ENCODE measurements at regions not wholly inside any gene's neighbourhood (a gene's known extent, or its start where the extent isn't known, plus 50 kb on each side); places are given as distances from the start of the nearest gene placed in this dataset.
A peak's percentile ranks its signal among the peaks of the same experiment; 100 is the strongest.

DNA sequence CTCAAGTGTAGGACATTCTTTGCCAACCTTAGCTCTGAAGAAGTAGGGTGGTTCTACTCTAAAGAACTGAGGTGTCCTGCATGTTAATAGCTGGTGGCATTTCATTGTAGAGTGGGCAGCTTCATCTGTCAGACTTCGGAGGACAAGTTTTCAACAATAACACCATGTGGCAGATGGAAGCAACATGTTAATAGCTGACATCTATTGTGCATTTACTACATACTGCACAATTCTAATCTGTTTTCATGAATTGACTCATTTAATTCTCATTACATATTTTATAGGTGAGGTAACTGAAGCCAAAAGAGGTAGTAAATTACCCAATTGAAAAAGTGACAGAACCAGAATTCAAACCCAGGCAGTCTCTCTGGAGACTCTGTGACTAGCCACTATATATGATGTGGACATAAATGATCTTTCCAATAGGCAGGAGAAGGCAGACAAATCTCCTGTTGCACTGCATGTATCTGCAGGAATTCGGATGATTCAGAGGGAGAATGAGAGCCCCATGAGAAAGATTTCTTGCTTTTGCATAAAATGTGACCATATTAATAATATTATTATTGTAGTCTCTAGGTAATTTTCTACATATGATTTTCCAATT, 137.2 kb upstream of the E2F7 start:
- no peak for DNase-seq

- no peak for DNase-seq
Observed at GRCh38 chr12:77189901-77190416, 124.6 kb upstream of the E2F7 start.

- DNase-seq, result no peak
Observed at GRCh38 chr12:77189458-77189857, 124.1 kb upstream of the E2F7 start.

DNA sequence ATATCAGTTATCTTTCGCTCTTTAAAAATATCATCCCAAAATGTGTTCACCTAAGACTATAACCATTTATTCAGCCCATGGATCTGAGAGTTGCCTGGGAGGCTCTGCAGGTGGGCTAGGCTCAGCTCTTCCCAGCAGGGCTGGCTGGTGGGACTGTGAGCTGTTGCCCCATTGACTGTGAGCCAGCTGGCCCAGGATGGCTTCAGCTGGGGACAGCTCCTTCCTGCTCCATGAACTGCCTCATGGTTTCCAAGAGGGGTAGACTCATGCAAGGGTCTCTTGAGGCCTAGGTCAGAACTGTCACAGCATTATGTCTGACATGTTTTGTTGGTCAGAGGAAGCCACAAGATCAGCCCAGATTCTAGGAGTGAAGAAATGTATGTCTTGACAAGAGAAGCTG, 114.1 kb upstream of the E2F7 start:
- DNase-seq, result peak in 1 of 2 experiments; percentile 4

DNA sequence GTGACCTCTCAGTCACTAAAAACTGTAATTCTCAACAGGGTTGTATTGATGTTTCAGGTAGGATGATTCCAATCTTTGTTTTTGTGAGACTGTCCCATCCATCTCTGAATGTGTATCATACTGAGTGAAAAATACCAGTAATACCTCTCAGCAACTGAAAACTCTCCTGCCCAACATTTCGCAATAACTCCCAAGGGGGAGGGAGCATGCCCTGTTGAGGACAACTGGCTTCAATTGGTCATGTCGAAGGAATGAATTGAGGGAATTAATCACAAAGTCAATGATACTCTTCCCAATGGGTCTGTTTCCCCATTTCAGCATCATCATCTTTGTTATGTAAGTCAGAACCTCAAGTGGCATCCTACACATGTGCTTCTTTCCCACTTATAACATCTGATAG, 102.4 kb upstream of the E2F7 start:
- DNase-seq, result no peak

- DNase-seq, result no peak
Observed at GRCh38 chr12:77166696-77167095, 101.3 kb upstream of the E2F7 start.

GRCh38 chr12:77163074-77164038, 98.0 kb upstream of the E2F7 start:
- no peak for DNase-seq

DNA sequence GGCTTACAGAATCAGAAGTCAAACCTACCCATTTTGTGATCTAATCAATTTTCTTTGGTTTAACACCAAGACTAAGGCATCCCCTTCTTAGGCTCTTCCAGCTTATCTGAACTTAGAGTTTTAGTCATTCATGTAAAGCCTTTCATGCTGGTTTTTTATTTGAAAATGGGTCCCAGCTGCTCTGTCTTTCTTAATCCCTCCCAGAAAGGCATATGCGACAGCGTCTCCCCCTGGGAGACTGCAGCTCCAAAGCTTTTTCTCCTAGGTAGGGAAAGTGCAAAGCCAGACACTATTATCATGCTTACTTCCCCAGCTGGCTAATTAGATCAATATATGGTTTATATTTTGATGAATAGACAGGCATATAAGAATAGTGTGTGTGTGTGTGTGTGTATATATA, 96.6 kb upstream of the E2F7 start:
- DNase-seq, result no peak

DNA sequence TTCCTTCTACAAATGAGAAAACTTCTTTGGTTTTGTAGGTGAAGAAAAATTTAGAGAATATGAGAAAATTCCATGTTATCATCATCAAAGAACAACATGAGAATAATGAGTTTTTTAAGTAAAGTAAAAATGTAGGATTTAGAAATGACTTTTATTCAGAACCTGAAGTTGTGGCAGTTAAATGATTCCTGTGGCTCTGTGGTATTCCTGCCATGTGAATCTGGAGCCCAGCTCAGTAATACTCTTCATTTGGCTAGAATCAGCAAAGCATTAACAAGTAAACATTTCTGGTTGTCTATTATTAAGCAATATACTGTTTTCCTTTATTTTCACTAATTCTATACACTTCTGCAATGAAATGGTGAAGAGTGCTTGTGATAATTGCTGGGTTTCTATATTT, 95.6 kb upstream of the E2F7 start:
- no peak for DNase-seq

- no peak for DNase-seq
Observed at GRCh38 chr12:77153706-77154105, 88.3 kb upstream of the E2F7 start.

DNA sequence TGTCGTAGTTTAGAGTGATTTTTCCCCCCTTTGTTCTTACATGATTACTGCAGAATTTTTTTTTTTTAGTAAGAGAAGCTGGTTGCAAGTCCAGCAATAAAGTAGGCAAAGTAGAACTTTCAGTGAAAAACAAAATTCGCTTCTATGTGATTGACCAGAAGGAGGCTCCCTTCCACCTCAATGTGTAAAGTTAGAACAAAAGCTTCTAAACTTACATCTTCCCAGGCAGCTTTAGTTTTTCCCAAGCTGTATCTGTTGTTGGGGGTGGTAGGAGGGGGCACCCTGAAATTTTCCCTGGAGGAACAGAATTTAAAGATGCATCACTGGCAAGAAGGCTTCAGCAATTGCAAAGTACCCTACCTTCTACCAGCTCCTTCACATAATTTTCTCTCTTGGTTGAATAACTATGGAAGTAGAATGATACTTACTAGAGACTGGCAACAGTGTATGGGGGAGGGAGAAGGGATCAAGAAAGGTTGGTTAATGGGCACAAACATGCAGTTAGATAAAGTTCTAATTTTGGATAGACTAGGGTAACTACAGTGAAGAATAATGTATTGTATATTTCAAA, 87.3 kb upstream of the E2F7 start:
- DNase-seq, result peak in 1 of 2 experiments; percentile 65

GRCh38 chr12:77151030-77151429, 85.7 kb upstream of the E2F7 start:
- no peak for DNase-seq

- DNase-seq, result no peak
Observed at GRCh38 chr12:77133566-77133965, 68.2 kb upstream of the E2F7 start.

GRCh38 chr12:77131977-77132490, 66.7 kb upstream of the E2F7 start:
- DNase-seq, result no peak

- DNase-seq, result peak in 1 of 2 experiments; percentile 11
Observed at GRCh38 chr12:77130193-77130592, 64.8 kb upstream of the E2F7 start.

DNA sequence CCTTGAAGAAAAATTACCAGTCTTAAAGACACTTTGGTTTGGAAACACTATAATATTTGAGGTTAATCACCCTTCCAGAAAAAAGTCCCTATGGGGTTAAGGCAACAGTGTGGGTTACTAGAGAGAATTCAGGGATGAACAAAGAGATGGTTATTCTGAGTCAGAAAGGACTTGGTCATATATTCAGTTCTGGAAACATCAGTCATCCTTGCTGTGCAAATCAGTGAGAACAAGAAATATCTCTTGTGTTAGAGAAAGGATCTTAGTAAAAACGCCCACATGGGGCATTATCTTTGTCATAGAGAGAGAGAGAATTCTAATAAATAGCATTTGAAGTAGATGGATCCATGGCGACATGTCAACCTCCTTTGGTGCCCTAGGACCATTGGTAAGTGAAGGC, 59.4 kb upstream of the E2F7 start:
- no peak for DNase-seq

DNA sequence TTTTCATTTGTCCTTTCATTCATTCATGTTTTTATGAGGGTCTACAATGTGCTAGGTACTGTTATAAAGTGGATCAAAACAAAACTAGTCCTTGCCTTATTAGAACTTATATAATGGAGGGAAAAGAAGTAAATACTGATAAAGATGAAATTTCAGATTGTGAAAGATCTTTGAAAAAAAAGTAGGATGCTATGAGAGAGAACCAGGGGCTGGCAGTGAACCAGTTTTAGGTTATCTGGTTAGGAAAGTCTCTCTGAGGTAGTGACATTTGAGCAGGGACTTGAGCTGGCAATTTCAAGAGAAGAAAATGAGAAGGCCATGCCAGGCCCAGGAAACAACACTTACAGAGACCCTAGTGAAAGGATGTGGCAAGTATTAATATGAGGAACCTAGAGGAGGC, 57.3 kb upstream of the E2F7 start:
- no peak for DNase-seq

- peak in 1 of 2 experiments; percentile 9 for DNase-seq
Observed at GRCh38 chr12:77122236-77122635, 56.9 kb upstream of the E2F7 start.

DNA sequence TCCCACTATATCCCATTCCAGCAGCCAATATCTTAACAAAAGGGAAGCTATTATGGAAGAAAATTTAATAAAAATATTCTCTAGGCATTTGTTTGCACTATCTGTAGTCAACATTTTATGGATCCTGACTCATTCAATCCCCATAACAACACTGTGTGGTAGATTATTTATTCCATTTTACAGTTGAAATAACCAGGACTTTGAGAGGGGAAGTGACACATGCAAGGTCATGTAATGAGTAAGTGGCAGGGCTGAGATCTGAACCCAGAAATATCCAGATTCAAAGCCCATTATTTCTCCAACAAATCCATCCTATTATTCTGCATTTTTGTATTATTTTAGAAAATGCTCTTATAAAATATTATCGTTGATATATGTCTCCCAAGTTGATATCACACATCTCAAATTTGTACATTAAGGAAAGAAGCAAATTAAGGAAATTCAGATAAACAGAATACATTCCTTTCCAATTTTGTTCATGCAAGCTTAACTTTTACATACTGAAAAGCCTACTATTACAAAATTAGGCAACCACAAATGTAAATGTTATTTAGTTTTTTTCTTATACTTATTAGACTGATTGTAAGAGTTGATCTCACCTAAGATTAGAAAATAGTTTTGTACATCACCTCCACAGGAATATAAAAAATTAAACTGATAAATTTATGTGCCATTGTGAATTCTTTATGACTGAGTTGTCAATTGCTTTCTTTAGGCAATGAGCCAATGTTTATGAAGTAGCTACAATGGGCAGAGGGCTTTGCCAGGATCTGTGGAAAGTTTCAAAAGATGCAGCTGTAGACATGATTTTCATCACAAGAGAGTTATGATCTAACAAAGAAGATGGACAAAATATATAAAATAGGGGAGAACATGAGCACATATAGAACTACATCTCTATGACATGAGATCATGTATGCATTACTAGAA, 55.1 kb upstream of the E2F7 start:
- DNase-seq, result peak in 1 of 2 experiments; percentile 58

DNA sequence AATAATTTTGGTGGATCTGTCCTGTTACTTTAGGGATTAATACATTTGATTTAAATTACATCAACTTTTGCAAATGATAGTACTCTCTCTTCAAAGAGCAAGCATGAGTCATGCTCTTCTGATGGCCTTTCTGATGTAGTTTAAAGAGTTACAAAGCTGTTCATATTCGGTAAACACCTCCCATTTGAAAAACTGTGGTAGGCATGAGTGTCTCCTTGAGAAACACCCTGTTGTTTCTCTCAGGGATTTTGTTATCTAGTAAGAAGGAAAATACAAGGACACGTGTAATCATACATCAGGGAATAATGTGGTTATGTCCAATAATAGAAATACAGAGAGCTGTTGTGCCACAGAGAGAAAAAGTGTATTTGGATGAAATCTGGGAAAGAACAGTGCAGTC, 53.3 kb upstream of the E2F7 start:
- DNase-seq, result no peak

DNA sequence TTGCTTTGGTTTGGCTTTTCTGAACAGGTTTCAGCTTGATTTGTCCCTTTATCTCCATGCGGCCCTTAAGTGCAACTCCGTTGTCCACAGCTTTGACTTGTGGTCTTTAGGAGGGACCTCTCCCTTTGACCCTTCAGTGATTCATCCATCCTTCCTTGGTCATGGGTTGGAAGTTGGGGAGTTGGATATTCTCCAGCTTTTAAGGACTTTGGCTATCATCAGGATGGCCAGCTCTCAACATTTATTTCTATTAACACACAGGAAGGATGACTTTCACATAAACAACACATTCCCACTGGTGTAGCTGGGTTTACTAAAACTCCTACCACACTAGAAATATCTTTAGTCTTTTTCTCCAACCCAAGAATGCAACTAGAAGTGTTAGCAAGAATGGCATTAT, 50.9 kb upstream of the E2F7 start:
- no peak for DNase-seq

GRCh38 chr12:77115471-77115870, 50.1 kb upstream of the E2F7 start:
- no peak for DNase-seq

All from NCI-H446 (cell line).